ENCODE measurements at regions not wholly inside any gene's neighbourhood (a gene's known extent, or its start where the extent isn't known, plus 50 kb on each side); places are given as distances from the start of the nearest gene placed in this dataset.

- no peak for TF ChIP-seq CTCF (IDR thresholded peaks at IDR 0.05)
- no peak for TF ChIP-seq AR (CRISPR knock-in tag; IDR thresholded peaks at IDR 0.05)
- TF ChIP-seq FOXJ3 (CRISPR knock-in tag; IDR thresholded peaks at IDR 0.05; ENCODE audit: borderline replicate concordance): no peak
- no peak for TF ChIP-seq ZNF512 (CRISPR knock-in tag; IDR thresholded peaks at IDR 0.05; ENCODE audit: borderline replicate concordance)
- no peak for TF ChIP-seq SP1 (CRISPR knock-in tag; conservative IDR thresholded peaks at IDR 0.05)
- no peak for TF ChIP-seq PRDM15 (CRISPR knock-in tag; IDR thresholded peaks at IDR 0.05)
- no peak for TF ChIP-seq MAX (CRISPR knock-in tag; IDR thresholded peaks at IDR 0.05)
- no peak for TF ChIP-seq ELF4 (CRISPR knock-in tag; IDR thresholded peaks at IDR 0.05; ENCODE audit: low read depth)
- TF ChIP-seq USF2 (CRISPR knock-in tag; IDR thresholded peaks at IDR 0.05): no peak
- TF ChIP-seq TEAD1 (CRISPR knock-in tag; IDR thresholded peaks at IDR 0.05): no peak
- TF ChIP-seq USF1 (CRISPR knock-in tag; IDR thresholded peaks at IDR 0.05): no peak
- TF ChIP-seq ZNF423 (CRISPR knock-in tag; IDR thresholded peaks at IDR 0.05): no peak
- TF ChIP-seq ZNF121 (CRISPR knock-in tag; IDR thresholded peaks at IDR 0.05): no peak
- no peak for TF ChIP-seq RELA (CRISPR knock-in tag; IDR thresholded peaks at IDR 0.05; ENCODE audit: borderline replicate concordance)
Measured at GRCh38 chr12:124393831-124394230, 98.9 kb downstream of the RFLNA start.

Measured in WTC11 (cell line).